ENCODE measurements at regions not wholly inside any gene's neighbourhood (a gene's known extent, or its start where the extent isn't known, plus 50 kb on each side); places are given as distances from the start of the nearest gene placed in this dataset.
"Not testable (repeated sequence)": the region's sequence is repeated elsewhere in the genome, so short reads cannot be mapped to it uniquely, and the experiment has no call there.

DNA sequence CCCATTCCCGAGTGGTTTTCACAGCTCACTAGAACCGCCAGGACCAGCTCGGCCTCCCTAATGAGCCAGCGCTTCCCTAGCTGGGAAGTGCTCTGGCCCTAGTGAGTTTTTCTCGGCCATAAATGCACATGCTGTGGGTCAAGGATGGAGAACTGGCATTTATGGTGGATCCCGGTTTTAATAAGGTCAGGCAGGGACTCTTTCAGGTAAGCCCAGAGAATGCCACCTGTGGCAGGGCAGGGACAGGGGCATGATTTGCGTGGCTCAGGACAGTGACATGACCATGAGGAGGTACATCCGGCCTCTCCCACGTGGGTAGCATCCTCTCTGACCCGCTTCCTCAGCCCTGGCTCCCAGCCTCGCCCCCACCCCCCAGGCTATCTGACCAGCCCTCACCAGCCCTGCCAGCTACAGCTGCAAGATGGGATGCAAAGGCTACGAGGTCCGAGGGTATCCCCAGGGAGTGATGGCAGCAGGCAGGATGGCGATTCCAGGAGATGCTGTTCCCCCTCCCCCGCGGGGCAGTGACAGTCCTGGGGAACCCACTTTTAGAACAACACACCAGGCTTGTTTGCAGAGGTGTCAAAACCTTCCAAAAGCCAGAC, 60.3 kb upstream of the ADAMTS2 start:
- TF ChIP-seq, protein P1, sequence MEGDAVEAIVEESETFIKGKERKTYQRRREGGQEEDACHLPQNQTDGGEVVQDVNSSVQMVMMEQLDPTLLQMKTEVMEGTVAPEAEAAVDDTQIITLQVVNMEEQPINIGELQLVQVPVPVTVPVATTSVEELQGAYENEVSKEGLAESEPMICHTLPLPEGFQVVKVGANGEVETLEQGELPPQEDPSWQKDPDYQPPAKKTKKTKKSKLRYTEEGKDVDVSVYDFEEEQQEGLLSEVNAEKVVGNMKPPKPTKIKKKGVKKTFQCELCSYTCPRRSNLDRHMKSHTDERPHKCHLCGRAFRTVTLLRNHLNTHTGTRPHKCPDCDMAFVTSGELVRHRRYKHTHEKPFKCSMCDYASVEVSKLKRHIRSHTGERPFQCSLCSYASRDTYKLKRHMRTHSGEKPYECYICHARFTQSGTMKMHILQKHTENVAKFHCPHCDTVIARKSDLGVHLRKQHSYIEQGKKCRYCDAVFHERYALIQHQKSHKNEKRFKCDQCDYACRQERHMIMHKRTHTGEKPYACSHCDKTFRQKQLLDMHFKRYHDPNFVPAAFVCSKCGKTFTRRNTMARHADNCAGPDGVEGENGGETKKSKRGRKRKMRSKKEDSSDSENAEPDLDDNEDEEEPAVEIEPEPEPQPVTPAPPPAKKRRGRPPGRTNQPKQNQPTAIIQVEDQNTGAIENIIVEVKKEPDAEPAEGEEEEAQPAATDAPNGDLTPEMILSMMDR (IDR thresholded peaks at IDR 0.05; ENCODE audit: extremely low read depth, insufficient read depth, missing control alignments): no peak
- no peak for DNase-seq (ENCODE audit: low spot score)
- in situ Hi-C loops (cut with MboI; ENCODE audit: low pct_unique_long_range_greater_than_20kb, low sequenced_read_pairs, unreplicated experiment): no loop called here

DNA sequence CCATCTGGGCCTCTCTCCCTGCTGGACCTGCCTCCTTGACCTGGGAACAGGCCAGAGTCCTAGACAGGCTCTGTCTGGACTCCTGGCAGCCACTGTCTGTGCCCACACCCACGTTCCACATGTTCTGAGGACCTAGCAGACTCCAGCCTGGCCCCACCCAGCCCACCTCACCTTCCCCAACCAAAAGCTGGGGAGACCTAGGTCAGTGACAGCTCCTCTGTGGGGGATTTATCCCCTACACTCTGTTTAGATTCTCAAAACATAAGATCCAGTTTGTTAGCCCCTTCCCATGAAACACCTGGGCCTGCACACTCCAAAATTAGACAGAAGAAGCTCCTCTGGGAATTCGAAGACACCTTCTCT, 59.8 kb upstream of the ADAMTS2 start:
- DNase-seq (ENCODE audit: low spot score): no peak
- in situ Hi-C loops (cut with MboI; ENCODE audit: low pct_unique_long_range_greater_than_20kb, low sequenced_read_pairs, unreplicated experiment): no loop called here

DNA sequence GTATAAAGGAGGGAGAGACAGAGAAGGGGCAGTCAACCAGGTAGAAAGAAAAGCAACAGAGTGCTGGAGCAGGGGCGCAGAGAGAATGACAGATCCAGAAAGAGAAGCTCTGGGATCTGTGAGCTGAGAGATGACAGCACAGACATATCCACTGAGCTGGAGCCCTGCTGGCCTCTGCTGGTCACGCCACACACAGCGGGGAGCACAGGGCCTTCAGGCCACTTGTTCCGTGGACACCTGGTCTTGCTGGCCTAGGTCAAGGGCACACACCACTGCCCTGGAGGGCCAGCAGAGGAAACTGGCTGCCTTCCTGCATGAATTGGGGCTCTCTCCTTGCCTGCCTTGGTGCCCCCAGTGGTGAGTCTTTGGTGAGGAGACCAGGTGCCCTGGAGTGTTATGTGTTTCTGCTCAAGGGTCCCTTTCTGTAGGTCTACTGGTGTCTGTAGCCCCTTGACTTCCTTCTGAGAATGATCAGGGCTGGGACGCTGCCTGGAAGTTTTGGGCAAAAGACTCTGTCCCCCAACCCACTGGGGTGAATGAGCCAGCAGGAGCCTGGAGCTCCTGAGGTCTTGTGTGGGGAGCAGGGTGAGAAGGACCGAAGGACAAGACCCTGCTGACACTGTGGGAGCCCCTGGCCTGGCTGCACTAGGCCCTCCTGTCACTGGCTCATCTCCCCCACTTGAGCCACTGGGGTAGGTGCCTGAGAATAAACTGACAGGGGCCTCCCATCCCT, 59.2 kb upstream of the ADAMTS2 start:
- TF ChIP-seq, protein P1 (IDR thresholded peaks at IDR 0.05; ENCODE audit: extremely low read depth, insufficient read depth, missing control alignments): no peak
- DNase-seq (ENCODE audit: low spot score): no peak
- in situ Hi-C loops (cut with MboI; ENCODE audit: low pct_unique_long_range_greater_than_20kb, low sequenced_read_pairs, unreplicated experiment): no loop called here

More for the DNA sequence above, 59.8 kb upstream of the ADAMTS2 start:
- TF ChIP-seq, protein P1 (IDR thresholded peaks at IDR 0.05; ENCODE audit: extremely low read depth, insufficient read depth, missing control alignments): no peak

DNA sequence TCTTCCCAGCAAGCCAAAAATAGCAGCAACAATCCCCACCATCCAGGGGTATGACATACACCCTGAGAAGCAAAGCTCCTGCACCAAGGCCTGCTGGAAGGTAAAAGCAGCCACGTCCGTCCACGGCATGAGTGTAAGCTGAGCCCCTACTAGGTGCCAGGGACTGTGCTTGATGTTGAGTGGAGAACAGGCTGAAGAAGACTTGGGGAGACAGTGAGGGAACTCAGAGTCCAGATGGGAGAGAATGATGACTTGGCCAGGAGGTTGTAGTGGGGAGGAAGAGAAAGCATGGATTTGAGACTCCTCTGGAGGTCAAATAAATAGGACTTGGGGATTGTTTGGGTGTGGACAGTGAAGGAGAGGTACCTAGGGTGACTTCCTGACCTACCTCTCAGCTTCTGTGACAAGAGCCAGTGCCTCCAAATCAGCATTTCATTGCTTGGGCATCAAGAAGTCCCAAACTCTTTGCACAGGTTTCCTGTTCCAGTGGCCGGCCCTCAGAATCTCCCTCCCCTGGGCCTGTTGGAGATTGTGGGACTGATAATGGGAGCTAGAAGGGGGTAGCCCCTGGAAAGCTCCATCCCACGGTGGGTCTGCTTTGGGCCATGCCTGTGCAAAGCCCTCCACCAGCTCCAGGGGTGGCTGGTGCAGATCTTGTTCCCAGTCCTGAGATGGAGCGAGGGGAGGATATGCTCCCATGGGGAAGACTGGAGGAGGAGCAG, 58.3 kb upstream of the ADAMTS2 start:
- TF ChIP-seq, protein P1 (IDR thresholded peaks at IDR 0.05; ENCODE audit: extremely low read depth, insufficient read depth, missing control alignments): no peak
- DNase-seq (ENCODE audit: low spot score): no peak
- in situ Hi-C loops (cut with MboI; ENCODE audit: low pct_unique_long_range_greater_than_20kb, low sequenced_read_pairs, unreplicated experiment): no loop called here

DNA sequence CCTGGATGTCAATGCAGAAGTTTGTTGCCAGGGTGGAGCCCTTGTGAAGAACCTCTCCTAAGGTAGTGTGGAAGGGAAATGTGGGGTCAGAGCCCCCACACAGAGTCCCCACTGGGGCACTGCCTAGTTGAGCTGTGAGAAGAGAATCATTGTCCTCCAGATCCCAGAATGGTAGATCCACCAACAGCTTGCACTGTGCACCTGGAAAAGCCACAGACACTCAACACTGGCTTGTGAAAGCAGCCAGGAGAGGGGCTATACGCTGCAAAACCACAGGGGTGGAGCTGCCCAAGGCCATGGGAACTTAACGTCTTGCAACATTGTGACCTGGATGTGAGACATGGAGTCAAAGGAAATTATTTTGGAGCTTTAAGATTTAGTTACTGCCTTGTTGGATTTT, 55.2 kb upstream of the ADAMTS2 start:
- in situ Hi-C loops (cut with MboI; ENCODE audit: low pct_unique_long_range_greater_than_20kb, low sequenced_read_pairs, unreplicated experiment); DNase-seq (ENCODE audit: low spot score): not testable (repeated sequence)

DNA sequence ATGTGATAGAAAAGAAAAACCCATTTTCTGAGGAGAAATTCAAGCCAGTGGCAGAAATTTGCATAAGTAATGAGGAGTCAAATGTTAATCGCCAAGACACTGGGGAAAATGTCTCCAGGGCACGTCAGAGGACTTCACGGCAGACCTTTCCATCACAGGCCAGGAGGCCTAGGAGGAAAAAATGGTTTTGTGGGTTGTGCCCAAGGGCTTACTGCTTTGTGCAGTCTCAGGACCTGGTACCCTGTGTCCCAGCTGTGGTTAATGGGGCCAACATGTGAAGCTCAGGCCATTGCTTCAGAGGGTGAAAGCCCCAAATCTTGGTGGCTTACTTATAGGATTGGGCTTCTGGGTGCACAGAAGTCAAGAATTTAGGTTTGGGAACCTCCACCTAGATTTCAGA, 54.8 kb upstream of the ADAMTS2 start:
- TF ChIP-seq, protein P1 (IDR thresholded peaks at IDR 0.05; ENCODE audit: extremely low read depth, insufficient read depth, missing control alignments): no peak
- DNase-seq (ENCODE audit: low spot score): no peak
- in situ Hi-C loops (cut with MboI; ENCODE audit: low pct_unique_long_range_greater_than_20kb, low sequenced_read_pairs, unreplicated experiment): no loop called here

DNA sequence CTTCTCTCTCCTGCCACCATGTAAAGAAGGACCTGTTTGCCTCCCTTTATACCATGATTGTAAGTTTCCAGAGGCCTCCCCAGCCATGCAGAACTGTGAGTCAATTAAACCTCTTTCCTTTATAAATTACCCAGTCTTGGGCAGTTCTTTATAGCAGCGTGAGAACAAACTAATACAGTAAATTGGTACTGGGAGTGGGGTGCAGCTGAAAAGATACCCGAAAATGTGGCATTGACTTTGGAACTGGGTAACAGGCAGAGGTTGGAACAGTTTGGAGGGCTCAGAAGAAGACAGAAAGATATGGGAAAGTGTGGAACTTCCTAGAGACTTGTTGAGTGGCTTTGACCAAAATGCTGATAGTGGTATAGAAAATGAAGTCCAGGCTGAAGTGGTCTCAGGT, 54.1 kb upstream of the ADAMTS2 start:
- in situ Hi-C loops (cut with MboI; ENCODE audit: low pct_unique_long_range_greater_than_20kb, low sequenced_read_pairs, unreplicated experiment); DNase-seq (ENCODE audit: low spot score): not testable (repeated sequence)

Measured in GM13977 (cell line).